GM12891 (cell line): ENCODE measurements at regions not wholly inside any gene's neighbourhood (a gene's known extent, or its start where the extent isn't known, plus 50 kb on each side); places are given as distances from the start of the nearest gene placed in this dataset.

ENCODE experiments used
- PAX5 ChIP-seq: IDR thresholded peaks from 2 replicates; pipeline ENCODE4 v1.6.1; 2011; ENCODE audit warnings: low read length, moderate library complexity, mild to moderate bottlenecking; ENCODE audit not compliant: insufficient read depth, severe bottlenecking
- POLR2A ChIP-seq: IDR thresholded peaks from 2 replicates; pipeline ENCODE4 v1.6.1; 2011; ENCODE audit warnings: low read depth, low read length, control low read depth
- POLR2AphosphoS5 ChIP-seq: IDR thresholded peaks from 2 replicates; pipeline ENCODE4 v1.6.1; 2011; ENCODE audit warnings: low read depth, low read length, control low read depth
- POU2F2 ChIP-seq: IDR thresholded peaks from 2 replicates; pipeline ENCODE4 v1.6.1; 2011; ENCODE audit warnings: low read depth, mild to moderate bottlenecking, control low read depth, low read length, moderate library complexity
- TAF1 ChIP-seq: IDR thresholded peaks from 2 replicates; pipeline ENCODE4 v1.6.1; 2011; ENCODE audit warnings: low read depth, low read length, control low read depth

DNA sequence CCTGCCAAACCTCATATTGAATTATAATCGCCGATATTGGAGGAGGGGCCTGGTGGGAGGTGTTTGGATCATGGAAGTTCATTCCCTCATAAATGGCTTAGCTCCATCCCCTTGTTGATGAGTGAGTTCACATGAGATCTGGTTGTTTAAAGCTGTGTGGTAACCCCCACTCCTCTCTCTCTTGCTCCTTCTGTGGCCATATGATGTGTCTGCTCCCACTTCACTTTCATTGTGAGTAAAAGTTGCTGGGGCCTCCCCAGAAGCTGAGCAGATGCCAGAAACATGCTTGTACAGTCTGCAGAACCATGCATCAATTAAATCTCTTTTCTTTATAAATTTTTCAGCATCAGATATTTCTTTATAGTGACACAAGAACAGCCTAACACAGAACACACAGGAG lies 929.0 kb upstream of the FAT3 start:
- TF ChIP-seq POLR2AphosphoS5 = no peak
- TF ChIP-seq TAF1 = no peak
- no peak for TF ChIP-seq PAX5
- no peak for TF ChIP-seq POU2F2
- no peak for TF ChIP-seq POLR2A
